Neural progenitor cell (in vitro differentiated cells): ENCODE measurements at regions not wholly inside any gene's neighbourhood (a gene's known extent, or its start where the extent isn't known, plus 50 kb on each side); places are given as distances from the start of the nearest gene placed in this dataset.

Experiments
- EZH2 ChIP-seq: fragments of 200-600 bp; sonication (generic); IDR thresholded peaks from 2 replicates; pipeline ENCODE4 v1.6.1; 2017; ENCODE audit warnings: antibody characterized with exemption, mild to moderate bottlenecking, moderate library complexity
- EZH2phosphoT487 ChIP-seq: fragments of 200-600 bp; sonication (generic); IDR thresholded peaks from 2 replicates; pipeline ENCODE4 v1.6.1; 2017; ENCODE audit warnings: antibody characterized with exemption
- TF ChIP-seq, protein P1 (sequence below): fragments of 200-600 bp; sonication (generic); IDR thresholded peaks from 2 replicates; pipeline ENCODE4 v1.5.1; 2017; ENCODE audit warnings: antibody characterized with exemption, mild to moderate bottlenecking

DNA sequence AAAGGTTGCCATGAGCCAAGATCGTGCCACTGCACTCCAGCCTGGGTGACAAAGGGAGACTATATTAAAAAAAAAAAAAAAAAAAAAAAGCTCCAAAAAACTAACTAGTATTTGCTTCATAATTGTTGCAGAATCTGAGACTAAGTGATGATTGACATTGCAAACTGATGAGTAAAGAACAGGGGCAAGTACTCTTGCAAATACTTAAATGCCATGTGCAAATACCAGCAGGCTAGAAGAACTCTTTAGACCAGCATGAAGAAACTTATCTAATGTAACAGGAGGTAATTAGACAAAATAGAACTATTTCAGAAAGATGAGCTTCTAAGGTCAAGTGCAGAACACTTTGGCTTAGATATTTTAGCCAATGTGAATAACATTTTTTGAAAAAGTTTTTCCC is 1368.1 kb downstream of the EFNB2 start:
- TF ChIP-seq, protein P1, sequence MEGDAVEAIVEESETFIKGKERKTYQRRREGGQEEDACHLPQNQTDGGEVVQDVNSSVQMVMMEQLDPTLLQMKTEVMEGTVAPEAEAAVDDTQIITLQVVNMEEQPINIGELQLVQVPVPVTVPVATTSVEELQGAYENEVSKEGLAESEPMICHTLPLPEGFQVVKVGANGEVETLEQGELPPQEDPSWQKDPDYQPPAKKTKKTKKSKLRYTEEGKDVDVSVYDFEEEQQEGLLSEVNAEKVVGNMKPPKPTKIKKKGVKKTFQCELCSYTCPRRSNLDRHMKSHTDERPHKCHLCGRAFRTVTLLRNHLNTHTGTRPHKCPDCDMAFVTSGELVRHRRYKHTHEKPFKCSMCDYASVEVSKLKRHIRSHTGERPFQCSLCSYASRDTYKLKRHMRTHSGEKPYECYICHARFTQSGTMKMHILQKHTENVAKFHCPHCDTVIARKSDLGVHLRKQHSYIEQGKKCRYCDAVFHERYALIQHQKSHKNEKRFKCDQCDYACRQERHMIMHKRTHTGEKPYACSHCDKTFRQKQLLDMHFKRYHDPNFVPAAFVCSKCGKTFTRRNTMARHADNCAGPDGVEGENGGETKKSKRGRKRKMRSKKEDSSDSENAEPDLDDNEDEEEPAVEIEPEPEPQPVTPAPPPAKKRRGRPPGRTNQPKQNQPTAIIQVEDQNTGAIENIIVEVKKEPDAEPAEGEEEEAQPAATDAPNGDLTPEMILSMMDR = no peak
- TF ChIP-seq EZH2phosphoT487 (no peak), EZH2 (no peak)
